GM23338 (cell line): ENCODE measurements at regions not wholly inside any gene's neighbourhood (a gene's known extent, or its start where the extent isn't known, plus 50 kb on each side); places are given as distances from the start of the nearest gene placed in this dataset.

ENCODE experiments used
- ATAC-seq: fragments of 200-7000 bp; cut with Tn5 transposase; 3 replicates; pipeline ENCODE4 v1.9.1; 2020
- DNase-seq: peaks from one replicate; pipeline ENCODE4 v3.0.0-alpha.2; 2015; ENCODE audit warnings: low spot score
- H2AFZ ChIP-seq: fragments of 200-600 bp; sonication (generic); 2 replicates; pipeline ENCODE4 v1.8.0; 2016; ENCODE audit warnings: antibody characterized with exemption, mild to moderate bottlenecking, moderate library complexity
- H3F3A ChIP-seq: fragments of 200-600 bp; sonication (generic); replicated peaks from 2 replicates; pipeline ENCODE4 v1.8.0; 2017; ENCODE audit warnings: antibody characterized with exemption, mixed run types, low read depth
- H3K27ac ChIP-seq: fragments of 200-600 bp; sonication (generic); 2 replicates; pipeline ENCODE4 v1.6.1; 2016; ENCODE audit warnings: low read depth
- H3K27me3 ChIP-seq: fragments of 200-600 bp; sonication (generic); 2 replicates; pipeline ENCODE4 v1.8.0; 2016; ENCODE audit warnings: mild to moderate bottlenecking, mixed run types, moderate library complexity; ENCODE audit not compliant: insufficient read depth
- H3K36me3 ChIP-seq: fragments of 200-600 bp; sonication (generic); 2 replicates; pipeline ENCODE4 v1.8.0; 2016; ENCODE audit warnings: mild to moderate bottlenecking; ENCODE audit not compliant: insufficient read depth
- H3K4me1 ChIP-seq: fragments of 200-600 bp; sonication (generic); 2 replicates; pipeline ENCODE4 v1.8.0; 2016; ENCODE audit warnings: mild to moderate bottlenecking, moderate library complexity; ENCODE audit not compliant: insufficient read depth
- H3K4me2 ChIP-seq: fragments of 200-600 bp; sonication (generic); 2 replicates; pipeline ENCODE4 v1.7.1; 2017; ENCODE audit warnings: mixed run types
- H3K4me3 ChIP-seq: fragments of 200-600 bp; sonication (generic); 2 replicates; pipeline ENCODE4 v1.6.1; 2016; ENCODE audit warnings: mixed run types
- H3K79me2 ChIP-seq: fragments of 200-600 bp; sonication (generic); replicated peaks from 2 replicates; pipeline ENCODE4 v1.8.0; 2017; ENCODE audit warnings: mild to moderate bottlenecking; ENCODE audit not compliant: insufficient read depth
- H3K9me2 ChIP-seq: fragments of 200-600 bp; sonication (generic); 2 replicates; pipeline ENCODE4 v1.8.0; 2017; ENCODE audit not compliant: insufficient read depth
- H4K20me1 ChIP-seq: fragments of 200-600 bp; sonication (generic); replicated peaks from 2 replicates; pipeline ENCODE4 v1.8.0; 2017; ENCODE audit warnings: mild to moderate bottlenecking; ENCODE audit not compliant: insufficient read depth
- H3K27ac Mint-ChIP-seq: 2 replicates; pipeline ENCODE4 v1.8.0; 2020; ENCODE audit warnings: inconsistent platforms, mild to moderate bottlenecking, moderate library complexity, mixed read lengths
- H3K27me3 Mint-ChIP-seq: 3 replicates; pipeline ENCODE4 v1.8.0; 2022; ENCODE audit warnings: low read depth, mild to moderate bottlenecking, moderate library complexity, mixed read lengths, inconsistent platforms; ENCODE audit not compliant: insufficient read depth, poor library complexity
- H3K36me3 Mint-ChIP-seq: 3 replicates; pipeline ENCODE4 v1.8.0; 2021; ENCODE audit warnings: low read depth, mild to moderate bottlenecking, inconsistent platforms, moderate library complexity, mixed read lengths
- H3K4me1 Mint-ChIP-seq: 3 replicates; pipeline ENCODE4 v1.8.0; 2020; ENCODE audit warnings: mild to moderate bottlenecking, inconsistent platforms, mixed read lengths
- H3K4me3 Mint-ChIP-seq: 3 replicates; pipeline ENCODE4 v1.8.0; 2021; ENCODE audit warnings: moderate library complexity, mild to moderate bottlenecking, inconsistent platforms, mixed read lengths
- H3K9me3 Mint-ChIP-seq: 3 replicates; pipeline ENCODE4 v1.8.0; 2020; ENCODE audit warnings: moderate library complexity, mild to moderate bottlenecking, inconsistent platforms, mixed read lengths
- CTCF ChIP-seq, 2 experiments: fragments of 200-600 bp in 1 of 2; sonication (generic) in 1 of 2; conservative IDR thresholded peaks; 2 replicates each; pipeline versions ENCODE4 v1.5.1 to v1.6.1; 2016 to 2017; ENCODE audit warnings: antibody characterized with exemption in 2 of 2, low read depth in 2 of 2, mild to moderate bottlenecking in 2 of 2, moderate library complexity in 1 of 2
- ETS1 ChIP-seq: IDR thresholded peaks from 2 replicates; pipeline ENCODE4 v1.6.1; 2016; ENCODE audit warnings: antibody characterized with exemption
- EZH2 ChIP-seq: fragments of 200-600 bp; sonication (generic); IDR thresholded peaks from one replicate; pipeline ENCODE4 v1.8.0; 2017; ENCODE audit warnings: antibody characterized with exemption, mild to moderate bottlenecking, low read depth; ENCODE audit not compliant: unreplicated experiment
- EZH2phosphoT487 ChIP-seq: fragments of 200-600 bp; sonication (generic); IDR thresholded peaks from one replicate; pipeline ENCODE4 v1.8.1; 2018; ENCODE audit warnings: antibody characterized with exemption; ENCODE audit not compliant: unreplicated experiment
- JUNB ChIP-seq: IDR thresholded peaks from one replicate; pipeline ENCODE4 v1.6.1; 2016; ENCODE audit warnings: antibody characterized with exemption; ENCODE audit not compliant: unreplicated experiment
- NANOG ChIP-seq: IDR thresholded peaks from 2 replicates; pipeline ENCODE4 v1.6.1; 2016; ENCODE audit warnings: antibody characterized with exemption, borderline replicate concordance
- POLR2AphosphoS5 ChIP-seq: IDR thresholded peaks from 2 replicates; pipeline ENCODE4 v1.6.1; 2016; ENCODE audit warnings: antibody characterized with exemption, low read depth
- REST ChIP-seq: IDR thresholded peaks from one replicate; pipeline ENCODE4 v1.6.1; 2018; ENCODE audit warnings: antibody characterized with exemption; ENCODE audit not compliant: unreplicated experiment
- STAT1 ChIP-seq: IDR thresholded peaks from one replicate; pipeline ENCODE4 v1.6.1; 2016; ENCODE audit warnings: antibody characterized with exemption; ENCODE audit not compliant: unreplicated experiment
- ZNF331 ChIP-seq: fragments of 250-450 bp; sonication (Bioruptor Pico); IDR thresholded peaks from 2 replicates; pipeline ENCODE4 v1.5.0; 2020; ENCODE audit warnings: low read depth, mild to moderate bottlenecking, moderate library complexity
- ZNF462 ChIP-seq: fragments of 250-450 bp; sonication (Bioruptor Pico); IDR thresholded peaks from 2 replicates; pipeline ENCODE4 v1.5.0; 2020; ENCODE audit warnings: mild to moderate bottlenecking, moderate library complexity

GRCh38 chr1:221076391-221076811 lies 197.2 kb downstream of the HLX start:
- no peak for TF ChIP-seq REST
- no peak for TF ChIP-seq EZH2
- no peak for TF ChIP-seq EZH2phosphoT487
- TF ChIP-seq ETS1, result no peak
- no peak for TF ChIP-seq CTCF (conservative IDR thresholded peaks at IDR 0.05; ENCODE audit: low read depth in 2 of 2)
- no peak for TF ChIP-seq ZNF462 (CRISPR knock-in tag)
- no peak for TF ChIP-seq ZNF331 (CRISPR knock-in tag)
- no peak for TF ChIP-seq JUNB
- no peak for TF ChIP-seq POLR2AphosphoS5
- no peak for TF ChIP-seq STAT1
- no peak for TF ChIP-seq NANOG
- H3K27me3 Mint-ChIP-seq, result no peaks in the 10 kb centered on the region
- H3K9me3 Mint-ChIP-seq, result peaks cover 10% of the 10 kb centered on the region; the same call in 2 of the 3 replicates
- Histone ChIP-seq H3K4me1 (no peaks in the 10 kb centered on the region), H3F3A (no peaks in the 10 kb centered on the region), H3K4me3 (no peak overlapping the region), H3K27ac (no peak overlapping the region), H4K20me1 (no peaks in the 10 kb centered on the region; the same call in 1 of the 2 replicates), H3K79me2 (no peaks in the 10 kb centered on the region), H3K27me3 (no peaks in the 10 kb centered on the region), H3K36me3 (no peaks in the 10 kb centered on the region), H3K9me2 (peaks cover 6% of the 10 kb centered on the region), H2AFZ (no peak overlapping the region), H3K4me2 (no peak overlapping the region)
- DNase-seq (no peak), ATAC-seq (no peak)
- H3K36me3 Mint-ChIP-seq, result no peaks in the 10 kb centered on the region
- H3K4me1 Mint-ChIP-seq, result no peaks in the 10 kb centered on the region
- no peak overlapping the region for H3K27ac Mint-ChIP-seq
- no peak overlapping the region for H3K4me3 Mint-ChIP-seq
